ENCODE measurements at regions not wholly inside any gene's neighbourhood (a gene's known extent, or its start where the extent isn't known, plus 50 kb on each side); places are given as distances from the start of the nearest gene placed in this dataset.

DNA sequence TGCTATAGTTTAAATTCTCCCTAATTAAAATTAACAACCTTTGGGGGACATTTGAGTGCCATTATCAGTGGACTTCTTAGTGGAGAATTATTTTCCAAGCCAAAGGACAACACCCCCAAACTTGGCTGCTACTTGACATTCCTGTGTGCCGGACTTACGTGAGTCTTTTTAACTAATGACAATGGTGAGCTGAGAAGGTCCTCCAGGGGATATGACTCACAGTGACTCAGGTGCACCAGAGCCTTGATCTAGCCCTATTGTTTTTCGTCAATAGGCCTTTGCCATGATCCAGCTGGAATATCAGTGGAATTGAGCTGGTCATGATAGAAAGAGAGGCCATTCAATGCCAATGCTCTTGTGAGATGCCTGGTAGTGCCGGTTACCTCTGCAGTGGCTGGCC, 118.1 kb upstream of the CXCR4 start:
- no peak for DNase-seq

DNA sequence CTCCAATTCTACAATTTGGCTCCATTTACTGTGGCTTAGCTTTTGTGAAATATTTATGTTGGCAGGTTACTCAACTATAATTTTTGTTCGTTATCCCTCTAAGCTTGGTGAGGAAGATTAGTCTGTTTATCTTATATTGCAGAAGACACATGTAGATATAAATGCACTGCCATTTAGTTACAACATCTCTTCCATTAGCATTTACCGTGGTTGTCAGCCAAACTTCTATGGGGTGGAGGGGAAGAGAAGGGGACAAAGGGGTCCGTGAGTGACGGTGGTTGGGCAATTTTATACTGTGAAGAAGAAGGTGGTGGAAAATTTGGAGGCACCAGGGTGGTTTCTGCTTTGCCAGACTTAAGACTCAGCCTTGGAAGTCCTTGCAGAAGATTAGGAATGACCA, 117.6 kb upstream of the CXCR4 start:
- DNase-seq, result no peak

DNA sequence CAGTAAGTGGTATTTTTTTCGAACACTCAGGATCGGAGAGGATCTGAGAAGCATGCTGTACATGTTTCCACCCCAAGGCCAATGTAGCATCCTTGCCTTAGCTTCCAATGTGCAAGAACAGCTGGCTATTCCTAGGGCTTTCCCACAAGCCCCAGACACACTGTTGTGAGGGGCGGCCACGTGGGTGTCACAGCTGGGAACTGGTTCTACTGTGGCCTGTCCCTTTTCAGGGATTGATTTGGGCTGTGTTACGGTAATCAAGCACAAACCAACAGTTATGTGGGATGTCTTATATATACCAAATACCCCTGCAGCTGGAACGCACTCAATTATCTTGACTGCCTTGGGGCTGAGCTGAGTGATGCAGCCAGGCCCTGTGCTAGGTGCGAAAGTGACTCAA, 116.3 kb upstream of the CXCR4 start:
- no peak for DNase-seq

DNA sequence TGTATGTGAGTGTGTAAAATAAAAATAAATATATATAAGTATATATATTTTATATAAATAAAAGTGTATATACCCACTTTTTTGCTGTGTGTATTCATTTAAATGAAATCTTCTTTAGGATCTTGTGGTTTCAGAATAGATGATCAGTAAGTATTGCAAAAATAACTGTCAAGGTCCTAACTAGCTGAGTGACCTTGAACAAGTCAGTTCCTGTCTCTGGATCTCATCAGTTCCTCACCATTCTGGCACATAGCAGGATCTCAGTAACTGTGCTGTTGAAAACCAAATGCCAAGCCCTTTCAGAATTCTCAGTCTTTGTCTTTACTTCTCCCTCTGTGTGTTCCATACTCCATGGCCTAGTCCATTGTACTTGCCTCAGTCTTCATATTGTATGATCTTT, 115.3 kb upstream of the CXCR4 start:
- DNase-seq, result no peak

DNA sequence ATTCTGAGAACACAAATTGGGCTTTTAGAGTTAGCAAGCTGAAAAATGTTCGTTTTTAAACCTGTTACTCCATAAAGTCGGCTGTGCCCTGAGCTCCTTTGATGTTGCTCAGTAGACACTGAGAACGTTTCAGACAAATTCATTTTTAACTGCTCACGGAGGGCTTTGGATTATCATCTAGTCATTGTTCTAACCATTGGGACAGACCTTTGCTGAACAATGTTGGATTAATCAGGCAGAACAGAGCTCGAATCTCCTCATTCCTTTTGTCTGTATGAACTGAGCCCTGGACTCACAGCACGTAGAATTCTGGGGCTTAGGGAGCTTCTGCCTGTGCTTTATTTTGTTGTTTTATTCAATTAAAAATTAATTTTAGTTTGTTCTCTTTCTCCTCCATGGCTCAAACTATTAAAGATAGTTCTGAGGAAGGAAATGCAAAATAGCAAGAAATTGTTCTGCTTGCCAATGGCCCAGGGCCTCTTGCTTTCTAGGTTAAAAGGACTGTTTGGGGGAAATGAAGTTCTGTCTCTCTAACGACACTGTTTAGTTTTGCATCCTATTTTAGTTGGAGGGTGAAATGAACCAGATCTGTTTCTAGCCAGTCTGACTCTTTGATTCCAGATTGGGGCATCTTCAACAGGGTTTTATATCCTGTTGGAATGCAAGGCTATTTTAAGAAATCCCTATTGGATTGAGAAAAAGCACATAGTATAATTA, 114.7 kb upstream of the CXCR4 start:
- no peak for DNase-seq

DNA sequence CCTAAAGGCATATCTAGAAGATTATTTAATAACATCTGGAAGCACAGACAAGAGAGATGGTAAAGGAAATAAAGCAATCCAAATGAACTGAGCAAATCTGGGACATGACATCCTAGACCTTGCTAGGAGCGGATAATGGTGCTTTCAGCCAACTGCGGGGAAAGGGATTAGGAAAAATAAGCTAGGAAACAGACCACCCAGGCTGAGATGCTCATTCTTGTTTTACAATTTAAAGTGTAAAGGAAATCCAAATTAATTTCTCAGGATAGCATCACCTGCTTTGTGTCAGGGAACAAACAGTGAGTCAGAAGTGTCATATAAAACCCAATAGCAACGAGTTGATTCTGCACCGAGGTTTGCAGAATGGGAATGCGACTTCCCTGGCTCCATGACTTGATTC, 112.5 kb upstream of the CXCR4 start:
- DNase-seq, result no peak

DNA sequence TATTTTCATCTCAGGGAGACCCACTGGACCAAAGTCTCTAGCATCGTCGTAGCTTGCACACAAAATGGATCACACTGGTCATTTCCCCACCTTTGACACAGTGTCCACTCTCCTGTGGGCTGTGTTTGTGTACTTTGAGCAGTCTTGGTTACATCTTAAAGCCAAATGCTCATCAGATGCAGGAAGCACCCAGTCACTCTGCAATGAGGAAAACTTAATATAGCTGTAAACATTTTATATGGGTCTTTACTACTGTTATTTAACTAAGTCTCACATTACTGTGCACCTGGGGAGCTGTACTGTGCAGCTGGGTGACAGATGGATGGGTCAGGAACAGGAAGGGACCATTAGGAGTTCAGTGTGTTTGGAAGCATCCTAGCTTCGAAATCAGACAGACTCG, 109.0 kb upstream of the CXCR4 start:
- DNase-seq, result no peak

DNA sequence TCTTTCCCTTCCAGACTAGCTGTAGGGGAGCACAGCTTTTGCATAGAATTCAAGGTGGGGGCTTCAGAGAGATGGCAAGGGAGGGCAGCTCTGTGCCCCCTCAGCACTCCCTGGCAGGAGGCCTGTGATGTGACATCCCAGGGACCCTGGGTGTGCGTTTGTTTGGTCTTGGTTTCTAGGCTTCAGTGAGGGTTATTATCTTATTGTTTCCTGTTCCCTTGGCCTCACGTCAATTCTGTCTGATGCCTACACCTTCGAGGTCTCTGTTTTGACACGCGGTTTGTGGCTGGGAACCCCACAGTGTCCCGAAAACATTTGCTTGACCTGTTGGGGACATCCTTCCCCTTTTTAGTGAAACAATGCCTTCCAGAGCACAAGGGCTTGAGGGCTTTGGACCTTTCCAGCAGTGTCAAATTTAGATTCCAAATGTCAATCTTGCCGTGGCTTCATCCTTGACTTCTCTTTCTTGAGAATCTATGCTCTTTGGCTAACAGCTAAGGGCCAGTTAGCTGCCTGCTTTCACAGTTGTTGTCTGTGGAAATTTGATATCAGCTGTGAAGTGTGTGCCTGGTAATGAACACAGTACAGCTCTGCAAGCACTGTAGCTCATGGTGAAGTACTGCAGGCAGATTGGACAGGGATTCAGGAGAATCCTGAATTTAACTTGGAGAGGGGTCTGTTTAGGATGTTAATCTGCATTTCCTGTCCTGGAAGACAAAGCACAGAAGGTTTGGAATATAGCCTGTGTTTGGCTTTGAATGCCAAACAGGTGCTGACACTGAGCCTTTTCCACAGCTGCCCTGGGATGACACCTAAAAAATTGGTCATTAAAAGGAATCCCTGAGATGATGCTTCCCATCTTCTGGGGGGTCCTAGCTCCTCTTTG, 108.2 kb upstream of the CXCR4 start:
- no peak for DNase-seq

DNA sequence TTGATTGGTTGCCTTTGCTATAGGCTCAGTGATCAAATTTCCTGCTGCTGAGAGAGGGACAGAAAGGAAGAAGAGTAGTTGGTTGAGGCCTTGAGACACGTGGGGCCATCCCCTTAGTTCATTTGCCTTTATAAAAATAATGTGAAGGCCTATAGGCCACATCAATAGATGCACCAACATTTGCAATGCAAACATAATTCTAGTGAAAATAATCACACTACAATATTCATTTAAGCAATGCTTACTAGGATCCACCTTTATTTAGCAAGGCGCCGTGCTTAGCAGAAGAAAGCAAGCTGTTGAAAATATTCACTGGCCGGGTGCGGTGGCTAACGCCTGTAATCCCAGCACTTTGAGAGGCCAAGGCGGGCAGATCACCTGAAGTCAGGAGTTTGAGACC, 105.3 kb upstream of the CXCR4 start:
- DNase-seq, result no peak

DNA sequence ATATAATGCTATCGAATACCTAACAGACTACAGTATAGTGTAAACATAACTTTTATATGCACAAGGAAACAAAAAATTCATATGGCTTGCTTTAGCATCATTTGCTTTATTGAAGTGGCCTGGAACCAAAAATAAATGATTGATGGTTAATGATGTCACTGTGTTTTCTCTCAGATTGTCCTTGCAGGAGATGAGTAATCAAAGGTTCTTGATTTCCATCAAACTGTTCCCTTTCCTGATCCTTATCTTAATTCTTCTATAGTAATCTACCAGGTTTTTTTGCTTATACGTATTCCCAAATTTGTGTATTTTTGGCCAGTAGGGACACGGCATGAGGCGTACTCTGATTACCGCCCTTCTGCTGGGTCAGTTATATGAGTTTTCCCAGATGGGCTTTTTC, 104.9 kb upstream of the CXCR4 start:
- no peak for DNase-seq

DNA sequence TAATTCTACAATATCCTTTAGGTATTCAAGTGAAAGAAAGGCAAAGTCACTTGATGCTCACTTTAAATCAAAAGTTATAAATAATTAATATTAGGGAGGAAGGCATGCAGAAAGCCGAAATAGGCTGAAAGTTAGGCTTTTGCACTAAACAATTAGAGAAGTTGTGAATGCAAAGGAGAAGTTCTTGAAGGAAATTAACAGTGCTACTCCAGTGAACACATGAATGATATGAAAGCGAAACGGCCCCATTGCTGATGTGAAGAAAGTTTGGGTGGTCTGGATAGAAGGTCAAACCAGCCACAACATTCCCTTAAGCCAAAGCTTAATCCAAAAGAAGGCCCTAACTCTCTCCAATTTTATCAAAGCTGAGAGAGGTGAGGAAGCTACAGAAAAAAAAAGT, 103.1 kb upstream of the CXCR4 start:
- DNase-seq, result no peak

DNA sequence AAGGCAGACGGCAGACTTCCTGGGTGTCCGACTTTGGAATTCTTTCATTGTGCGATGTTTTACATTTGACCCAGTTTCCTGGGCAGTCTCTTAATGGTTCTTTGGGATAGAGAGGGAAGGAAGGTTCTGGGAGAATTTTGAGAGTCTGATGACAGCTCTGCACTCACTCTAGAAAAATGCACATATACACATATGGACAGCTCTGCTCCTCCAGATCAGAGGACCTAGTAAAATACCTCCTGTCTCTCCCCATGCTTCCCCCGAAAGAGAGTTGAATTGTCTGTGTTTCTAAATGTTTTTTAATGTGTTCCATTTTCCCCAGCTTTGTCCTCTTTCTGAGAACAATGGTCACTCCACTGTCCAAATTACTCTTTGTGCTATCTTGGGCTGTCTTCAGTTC, 102.0 kb upstream of the CXCR4 start:
- DNase-seq, result no peak

DNA sequence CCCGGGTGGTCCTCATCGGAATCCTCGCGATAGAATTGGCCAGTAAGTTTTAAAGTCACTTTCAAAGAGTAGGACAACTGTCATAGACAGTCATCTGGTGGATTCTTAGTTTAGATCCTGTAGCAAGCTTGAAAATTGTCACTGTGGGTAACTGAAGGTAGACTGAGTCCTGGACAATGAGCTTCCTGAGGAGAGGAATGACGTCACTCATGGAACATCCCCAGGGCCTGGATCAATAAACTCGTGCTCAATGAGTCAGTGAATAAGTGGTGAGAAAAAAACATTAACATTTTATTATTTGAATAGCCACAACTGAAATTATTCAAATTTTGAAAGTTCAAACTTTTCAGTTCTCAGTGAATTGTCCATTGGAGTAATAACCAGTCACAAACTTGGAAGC, 101.4 kb upstream of the CXCR4 start:
- no peak for DNase-seq

DNA sequence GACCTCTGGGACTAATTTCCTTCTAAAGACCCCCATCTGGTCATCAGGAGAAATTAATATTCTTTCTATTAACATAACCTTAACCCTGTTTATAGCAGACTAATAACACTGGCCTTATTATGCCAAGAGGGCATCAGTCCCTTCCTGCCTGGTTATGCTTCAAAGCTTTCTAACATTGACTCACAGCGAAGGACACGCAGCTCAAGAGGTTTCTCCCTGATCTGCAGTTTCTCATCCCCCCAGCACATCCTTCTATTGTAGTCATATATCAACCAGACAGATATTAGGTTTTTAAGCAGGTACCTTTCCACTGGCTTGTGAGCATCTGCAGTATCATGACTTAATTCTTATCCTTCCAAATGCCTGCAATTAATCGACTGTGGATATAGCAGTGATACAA, 100.0 kb upstream of the CXCR4 start:
- no peak for DNase-seq

DNA sequence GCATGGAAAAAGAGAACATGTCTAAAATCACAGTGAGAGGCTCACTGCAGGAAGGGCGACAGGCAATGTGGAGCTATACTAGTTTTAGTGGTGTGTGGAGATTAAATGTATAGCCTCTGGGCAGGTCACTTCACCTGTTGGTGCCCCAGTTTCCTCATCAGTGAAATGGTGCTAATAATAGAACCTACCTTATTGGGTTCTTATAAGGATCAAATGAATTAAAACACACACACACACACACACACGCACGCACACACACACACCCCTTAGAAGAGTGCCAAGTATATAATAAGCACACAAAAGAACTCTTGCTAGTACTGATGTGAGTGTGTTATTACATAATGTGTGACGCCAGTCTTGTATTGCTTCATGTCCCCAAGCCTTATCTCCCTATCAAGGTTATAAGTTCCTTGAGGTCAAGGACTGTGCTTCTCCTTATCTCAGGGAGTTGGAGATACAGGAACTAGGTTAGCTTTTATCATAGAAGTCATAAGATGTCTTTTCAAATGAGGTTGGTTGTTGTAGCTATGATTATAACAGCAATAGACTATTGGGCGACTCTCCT, 98.0 kb upstream of the CXCR4 start:
- no peak for DNase-seq

DNA sequence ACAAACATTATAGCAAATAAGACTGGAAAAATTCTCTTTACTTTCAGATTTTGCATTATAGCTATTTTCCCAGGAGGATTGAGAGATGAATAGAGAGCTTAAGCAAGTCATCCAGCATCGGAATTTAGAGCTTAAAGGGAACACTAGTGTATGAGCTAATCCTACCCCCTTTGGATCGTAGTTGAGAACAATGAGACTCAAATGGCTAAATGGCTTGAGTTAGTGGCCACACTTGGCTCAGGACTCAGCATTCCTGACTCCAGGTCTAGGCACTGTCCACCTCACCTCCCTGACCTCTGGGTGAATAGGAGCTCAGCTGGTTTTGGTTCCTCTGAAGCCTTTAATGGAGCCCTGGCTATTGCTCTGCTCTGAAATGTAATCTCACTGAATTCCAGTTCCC, 97.5 kb upstream of the CXCR4 start:
- no peak for DNase-seq

DNA sequence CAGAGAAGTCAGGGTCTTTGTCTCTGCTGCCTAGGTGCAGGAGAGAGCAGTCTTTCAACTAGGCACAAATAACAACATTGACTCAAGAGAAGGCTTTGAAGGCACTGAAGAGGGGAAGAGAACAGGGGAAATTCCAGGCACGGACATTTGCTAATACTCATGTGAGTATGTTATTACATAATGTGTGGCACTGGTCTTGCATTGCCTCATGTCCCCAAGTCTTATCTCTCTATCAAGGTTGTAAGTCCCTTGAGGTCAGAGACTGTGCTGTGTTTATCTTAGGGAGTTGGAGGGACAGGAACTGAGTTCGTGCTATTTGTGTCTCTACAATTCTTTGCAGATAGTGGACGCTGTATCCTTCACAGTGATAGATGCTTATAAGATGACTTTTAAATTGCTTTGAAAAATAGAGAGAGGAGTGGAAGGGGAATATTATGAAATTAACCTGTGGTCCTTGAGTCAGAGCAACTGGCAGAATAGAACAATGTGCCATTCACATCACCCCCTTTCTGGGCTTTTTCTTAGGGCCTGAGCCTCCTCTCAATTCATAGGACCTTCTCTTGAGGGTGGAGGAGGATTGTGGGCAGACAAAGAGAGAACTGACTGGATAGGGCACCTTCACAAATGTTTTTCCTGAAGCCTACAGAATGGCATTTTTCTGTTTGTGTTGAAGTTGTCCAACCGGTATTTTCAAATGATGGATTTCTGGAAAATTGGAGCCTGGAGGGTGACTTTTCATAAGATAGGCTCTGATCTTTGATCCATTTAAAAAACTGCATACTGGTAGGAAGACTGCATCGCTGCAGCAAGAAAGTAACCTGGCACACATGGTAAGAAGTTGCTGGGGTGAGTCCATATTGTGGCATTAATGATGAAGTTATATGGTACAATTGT, 96.6 kb upstream of the CXCR4 start:
- no peak for DNase-seq

DNA sequence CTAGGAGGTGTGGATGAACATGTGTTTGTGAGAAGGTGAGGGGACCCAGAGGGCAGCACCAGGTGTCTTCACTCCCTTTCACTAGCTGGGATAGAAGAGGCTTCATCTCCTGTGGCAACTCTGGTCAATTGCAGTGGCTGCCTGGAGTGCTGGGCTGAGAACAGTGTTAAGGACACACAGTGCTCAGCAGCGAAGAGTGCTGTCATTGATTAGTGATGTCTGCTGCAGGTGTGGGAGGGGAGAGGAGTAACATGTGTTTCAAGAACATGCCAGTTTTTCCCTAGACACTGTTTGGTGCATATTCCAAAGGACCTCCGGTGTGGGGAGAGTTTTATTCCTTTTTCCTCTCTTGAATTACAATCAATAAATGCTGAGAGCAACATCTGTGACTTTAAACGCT, 95.9 kb upstream of the CXCR4 start:
- DNase-seq, result no peak

DNA sequence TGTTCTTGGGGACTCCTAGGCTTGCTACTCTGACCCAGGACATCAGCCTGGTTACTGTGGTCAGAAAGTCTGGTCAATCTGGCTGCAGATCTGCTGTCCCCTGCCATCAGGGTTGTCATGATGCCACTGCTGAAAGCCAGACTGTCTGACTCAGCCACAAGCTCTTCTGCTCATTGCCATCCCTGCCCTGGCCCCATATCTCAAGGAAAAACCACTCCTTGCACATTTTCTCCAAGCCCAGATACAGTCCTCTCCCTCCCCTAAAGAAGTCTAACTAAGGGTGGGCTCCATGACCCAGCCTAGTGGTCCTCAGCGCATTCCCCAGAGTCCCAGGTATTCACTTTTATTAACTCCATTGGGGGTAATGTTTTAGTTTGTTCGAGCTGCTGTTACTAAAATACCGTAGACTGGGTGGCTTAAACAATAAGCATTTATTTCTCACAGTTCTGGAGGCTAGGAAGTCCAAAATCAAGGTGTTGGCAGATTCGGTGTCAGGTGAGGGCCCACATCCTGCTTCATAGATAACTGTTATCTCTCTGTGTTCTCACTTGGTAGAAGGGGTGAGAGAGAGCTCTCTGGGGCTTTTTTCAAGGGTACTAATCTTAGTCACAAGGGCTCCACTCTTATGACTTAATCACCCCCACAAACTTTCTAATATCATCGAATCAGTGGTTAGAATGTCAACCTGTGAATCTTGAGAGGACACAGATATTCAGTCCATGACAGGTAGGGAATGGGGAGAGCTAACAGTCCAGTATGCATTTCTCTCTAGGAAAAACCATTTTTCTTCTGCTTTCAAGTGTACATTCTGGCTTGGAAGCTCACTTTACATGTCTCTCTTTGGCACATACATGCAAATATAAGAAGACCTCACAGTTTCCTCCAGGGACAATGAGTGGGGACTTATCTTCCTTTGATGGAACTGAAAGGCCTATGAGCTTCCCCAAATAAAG, 94.8 kb upstream of the CXCR4 start:
- no peak for DNase-seq

DNA sequence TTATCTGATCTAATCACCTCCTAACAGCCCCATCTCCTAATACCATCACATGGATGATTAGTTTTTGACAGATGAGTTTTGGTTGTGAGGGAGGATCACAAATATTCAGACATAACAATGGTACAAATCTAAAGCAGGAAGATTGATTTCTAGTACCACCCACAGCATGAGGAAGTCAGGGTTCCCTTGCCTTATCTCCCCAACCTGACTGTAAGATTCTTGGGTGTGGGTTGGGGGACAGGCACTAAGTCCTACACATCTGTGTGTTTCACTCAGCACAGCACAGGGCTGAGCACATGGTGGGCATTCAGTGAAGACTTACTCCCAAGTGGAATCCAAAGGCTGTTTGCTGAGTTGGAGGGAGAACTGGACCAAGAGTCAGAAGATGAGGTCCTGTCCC, 93.8 kb upstream of the CXCR4 start:
- DNase-seq, result no peak

DNA sequence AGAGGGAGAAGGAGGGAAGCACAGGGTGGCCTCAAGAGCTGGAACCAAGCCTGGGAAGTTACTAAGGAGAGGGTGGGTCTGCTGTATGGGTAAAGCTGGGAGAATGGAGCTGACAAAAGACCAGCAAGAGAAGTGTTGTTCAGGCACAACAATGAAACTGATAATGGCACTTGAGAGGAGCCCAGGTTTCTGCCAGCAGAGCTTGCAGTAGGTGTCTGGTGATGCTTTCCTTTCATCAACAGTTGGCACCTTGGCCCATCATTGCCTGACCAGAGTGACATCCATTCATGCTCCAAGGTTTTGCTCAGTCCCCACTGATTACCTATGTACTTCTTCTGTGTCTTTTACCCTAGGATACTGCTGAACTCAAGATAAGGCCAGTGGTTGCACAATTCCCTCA, 92.9 kb upstream of the CXCR4 start:
- DNase-seq, result no peak

DNA sequence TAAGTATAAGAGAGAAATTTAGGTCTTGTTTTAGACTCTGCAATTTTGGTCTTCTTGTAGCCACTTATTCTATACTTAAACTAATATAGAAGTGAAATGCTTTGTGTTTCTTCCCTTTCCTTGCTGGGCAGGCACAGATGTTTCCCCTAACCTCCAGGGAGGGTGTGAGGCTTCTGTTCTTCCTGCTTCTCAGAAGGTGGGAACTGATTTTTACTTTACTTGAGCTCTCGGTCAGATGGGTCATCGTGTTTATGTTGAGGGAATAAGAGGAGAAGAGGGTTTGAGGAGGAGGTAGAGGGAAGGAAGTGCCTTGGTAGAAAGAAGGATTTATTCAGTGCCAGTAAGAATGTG, 92.5 kb upstream of the CXCR4 start:
- no peak for DNase-seq

Measured in NCI-H1436 (cell line).